DOHH2 (cell line): ENCODE measurements at regions not wholly inside any gene's neighbourhood (a gene's known extent, or its start where the extent isn't known, plus 50 kb on each side); places are given as distances from the start of the nearest gene placed in this dataset.

ENCODE experiments used
- H3F3A ChIP-seq: fragments of 200-600 bp; sonication (generic), shearing (Covaris generic); 2 replicates; pipeline ENCODE4 v1.6.0; 2016; ENCODE audit warnings: antibody characterized with exemption, mild to moderate bottlenecking; ENCODE audit not compliant: control insufficient read depth, insufficient read depth
- H3K27ac ChIP-seq: fragments of 200-600 bp; sonication (generic); 2 replicates; pipeline ENCODE4 v1.5.1; 2014; ENCODE audit warnings: low read depth, mild to moderate bottlenecking, low read length, moderate library complexity
- H3K27me3 ChIP-seq: fragments of 200-600 bp; sonication (generic); 2 replicates; pipeline ENCODE4 v1.6.1; 2014; ENCODE audit warnings: mild to moderate bottlenecking, low read length, mixed read lengths; ENCODE audit not compliant: control insufficient read depth
- H3K36me3 ChIP-seq: fragments of 200-600 bp; sonication (generic); 2 replicates; pipeline ENCODE4 v1.6.1; 2014; ENCODE audit warnings: mild to moderate bottlenecking, low read length, moderate library complexity, mixed read lengths; ENCODE audit not compliant: control insufficient read depth
- H3K4me1 ChIP-seq: fragments of 200-600 bp; sonication (generic); 2 replicates; pipeline ENCODE4 v1.6.1; 2014; ENCODE audit warnings: mild to moderate bottlenecking, low read length, mixed read lengths; ENCODE audit not compliant: control insufficient read depth
- H3K4me2 ChIP-seq: fragments of 200-600 bp; sonication (generic); 2 replicates; pipeline ENCODE4 v1.6.0; 2014; ENCODE audit warnings: mild to moderate bottlenecking, low read length, moderate library complexity
- H3K4me3 ChIP-seq: fragments of 200-600 bp; sonication (generic); 2 replicates; pipeline ENCODE4 v1.5.1; 2014; ENCODE audit warnings: mild to moderate bottlenecking, low read length, mixed read lengths
- H3K79me2 ChIP-seq: fragments of 200-600 bp; sonication (generic); 2 replicates; pipeline ENCODE4 v1.6.1; 2014; ENCODE audit warnings: mild to moderate bottlenecking, low read length, mixed read lengths; ENCODE audit not compliant: control insufficient read depth
- H3K9me2 ChIP-seq: fragments of 200-600 bp; sonication (generic); replicated peaks from 2 replicates; pipeline ENCODE4 v1.6.1; 2014; ENCODE audit warnings: mild to moderate bottlenecking, low read length, mixed read lengths; ENCODE audit not compliant: control insufficient read depth
- H3K9me3 ChIP-seq: fragments of 200-600 bp; sonication (generic); 2 replicates; pipeline ENCODE4 v1.6.1; 2014; ENCODE audit warnings: antibody characterized with exemption, low read length, mixed read lengths; ENCODE audit not compliant: control insufficient read depth, insufficient read depth
- H4K20me1 ChIP-seq: fragments of 200-600 bp; sonication (generic); 2 replicates; pipeline ENCODE4 v1.6.0; 2014; ENCODE audit warnings: low read depth, mild to moderate bottlenecking, antibody characterized with exemption, low read length, moderate library complexity; ENCODE audit not compliant: control insufficient read depth, insufficient read depth
- EZH2phosphoT487 ChIP-seq: fragments of 200-600 bp; sonication (generic); IDR thresholded peaks from 2 replicates; pipeline ENCODE4 v1.6.1; 2017; ENCODE audit warnings: borderline replicate concordance, mild to moderate bottlenecking, antibody characterized with exemption, low read length, moderate library complexity, mixed read lengths
- TF ChIP-seq, protein P1 (sequence below): fragments of 200-600 bp; sonication (generic); IDR thresholded peaks from one replicate; pipeline ENCODE4 v1.5.1; 2014; ENCODE audit warnings: antibody characterized with exemption, mild to moderate bottlenecking, low read depth, low read length; ENCODE audit not compliant: poor library complexity, severe bottlenecking

DNA sequence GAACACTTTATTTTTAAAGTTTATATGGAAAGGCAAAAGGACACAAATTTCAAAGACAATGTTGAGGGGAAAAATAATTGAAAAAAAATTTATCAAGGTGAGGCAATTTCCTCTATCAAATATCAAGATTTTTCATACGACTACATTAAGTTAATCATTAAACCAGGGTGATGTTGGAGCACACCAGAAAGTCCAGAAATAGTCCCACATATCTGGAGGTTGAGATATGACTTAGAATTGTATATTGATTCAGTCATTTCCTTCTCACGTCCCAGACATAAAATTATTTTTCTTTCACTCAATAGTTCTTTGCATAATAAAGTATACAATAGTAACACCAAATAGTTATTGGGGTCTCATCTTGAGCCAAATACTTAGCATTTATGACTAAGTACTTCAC is 605.1 kb downstream of the NUP35 start:
- no peaks in the 10 kb centered on the region for H3K9me2 ChIP-seq
- H3K4me2 ChIP-seq: no peak overlapping the region
- no peaks in the 10 kb centered on the region for H3F3A ChIP-seq
- H4K20me1 ChIP-seq: no peaks in the 10 kb centered on the region
- H3K9me3 ChIP-seq: no peaks in the 10 kb centered on the region
- no peak overlapping the region for H3K4me3 ChIP-seq
- no peaks in the 10 kb centered on the region for H3K79me2 ChIP-seq
- no peak for TF ChIP-seq EZH2phosphoT487
- TF ChIP-seq, protein P1, sequence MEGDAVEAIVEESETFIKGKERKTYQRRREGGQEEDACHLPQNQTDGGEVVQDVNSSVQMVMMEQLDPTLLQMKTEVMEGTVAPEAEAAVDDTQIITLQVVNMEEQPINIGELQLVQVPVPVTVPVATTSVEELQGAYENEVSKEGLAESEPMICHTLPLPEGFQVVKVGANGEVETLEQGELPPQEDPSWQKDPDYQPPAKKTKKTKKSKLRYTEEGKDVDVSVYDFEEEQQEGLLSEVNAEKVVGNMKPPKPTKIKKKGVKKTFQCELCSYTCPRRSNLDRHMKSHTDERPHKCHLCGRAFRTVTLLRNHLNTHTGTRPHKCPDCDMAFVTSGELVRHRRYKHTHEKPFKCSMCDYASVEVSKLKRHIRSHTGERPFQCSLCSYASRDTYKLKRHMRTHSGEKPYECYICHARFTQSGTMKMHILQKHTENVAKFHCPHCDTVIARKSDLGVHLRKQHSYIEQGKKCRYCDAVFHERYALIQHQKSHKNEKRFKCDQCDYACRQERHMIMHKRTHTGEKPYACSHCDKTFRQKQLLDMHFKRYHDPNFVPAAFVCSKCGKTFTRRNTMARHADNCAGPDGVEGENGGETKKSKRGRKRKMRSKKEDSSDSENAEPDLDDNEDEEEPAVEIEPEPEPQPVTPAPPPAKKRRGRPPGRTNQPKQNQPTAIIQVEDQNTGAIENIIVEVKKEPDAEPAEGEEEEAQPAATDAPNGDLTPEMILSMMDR: no peak
- H3K4me1 ChIP-seq: no peaks in the 10 kb centered on the region
- no peak overlapping the region for H3K27ac ChIP-seq
- H3K27me3 ChIP-seq: no peaks in the 10 kb centered on the region
- H3K36me3 ChIP-seq: no peaks in the 10 kb centered on the region

DNA sequence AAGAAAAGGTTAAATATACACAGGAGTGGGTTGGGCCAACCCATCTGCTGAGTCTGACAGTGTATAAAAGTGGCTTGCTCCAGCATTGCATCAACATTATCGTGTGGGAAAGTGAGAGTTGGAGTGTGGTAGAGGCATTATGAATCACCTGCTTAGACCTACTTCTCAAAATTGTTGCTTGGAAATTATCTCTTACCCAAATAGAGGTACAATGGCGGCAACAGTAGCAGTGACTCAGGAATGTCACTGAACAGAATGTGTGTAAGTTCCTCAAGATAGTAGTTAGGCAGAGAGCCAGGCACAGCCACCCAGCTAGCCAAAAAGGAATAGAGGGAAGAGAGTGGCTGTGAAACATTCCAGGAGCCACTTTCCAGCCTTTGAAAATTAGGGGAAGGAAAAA is 616.0 kb downstream of the NUP35 start:
- Histone ChIP-seq H3K27me3 (no peaks in the 10 kb centered on the region), H3K4me2 (no peak overlapping the region)
- TF ChIP-seq, protein P1: no peak
- TF ChIP-seq EZH2phosphoT487: no peak

DNA sequence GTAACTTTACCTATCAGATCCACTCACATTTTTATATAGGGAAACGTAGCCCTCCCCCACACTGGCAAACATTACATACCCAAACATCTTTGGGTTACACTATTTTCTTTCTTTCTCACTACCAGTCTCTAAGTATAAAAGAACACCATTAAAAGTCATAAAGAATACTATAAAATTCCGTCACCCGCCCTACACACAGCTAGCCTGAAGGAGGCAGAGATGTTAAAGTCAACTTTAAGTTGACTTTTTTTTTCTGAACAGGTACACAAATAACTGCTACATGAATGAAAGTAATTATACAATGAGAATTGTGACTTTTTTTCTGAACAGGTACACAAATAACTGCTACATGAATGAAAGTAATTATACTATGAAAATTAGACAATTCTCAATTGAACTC is 628.3 kb downstream of the NUP35 start:
- TF ChIP-seq EZH2phosphoT487: no peak
- TF ChIP-seq, protein P1: no peak
- Histone ChIP-seq H3K79me2 (no peaks in the 10 kb centered on the region), H3K27me3 (no peaks in the 10 kb centered on the region)

More for the DNA sequence above, 616.0 kb downstream of the NUP35 start:
- Histone ChIP-seq H3K9me2 (no peaks in the 10 kb centered on the region), H3K79me2 (no peaks in the 10 kb centered on the region), H3K4me3 (no peak overlapping the region), H3F3A (no peaks in the 10 kb centered on the region), H3K9me3 (no peaks in the 10 kb centered on the region), H3K36me3 (no peaks in the 10 kb centered on the region), H3K27ac (no peak overlapping the region), H4K20me1 (no peaks in the 10 kb centered on the region), H3K4me1 (no peaks in the 10 kb centered on the region)

More for the DNA sequence above, 628.3 kb downstream of the NUP35 start:
- no peaks in the 10 kb centered on the region for H3K9me3 ChIP-seq
- H3K9me2 ChIP-seq: 0 out of 2 replicates have a peak, but pooled peaks cover under 1% of the 10 kb centered on the region
- H3K27ac ChIP-seq: no peak overlapping the region
- H3K4me1 ChIP-seq: no peaks in the 10 kb centered on the region
- no peaks in the 10 kb centered on the region for H4K20me1 ChIP-seq
- no peak overlapping the region for H3K4me2 ChIP-seq
- no peaks in the 10 kb centered on the region for H3K36me3 ChIP-seq
- no peak overlapping the region for H3K4me3 ChIP-seq
- no peaks in the 10 kb centered on the region for H3F3A ChIP-seq
